ENCODE measurements at regions not wholly inside any gene's neighbourhood (a gene's known extent, or its start where the extent isn't known, plus 50 kb on each side); places are given as distances from the start of the nearest gene placed in this dataset.

GRCh38 chr13:89660752-89661151 lies 1686.7 kb upstream of the MIR17HG start:
- TF ChIP-seq EGR1 (conservative IDR thresholded peaks at IDR 0.05) (no peak), POLR2A (conservative IDR thresholded peaks at IDR 0.05) (no peak), MTF1 (CRISPR knock-in tag; IDR thresholded peaks at IDR 0.05; ENCODE audit: borderline replicate concordance) (no peak)

Data from K562 (cell line).